Fibroblast of villous mesenchyme (primary cell): ENCODE measurements at regions not wholly inside any gene's neighbourhood (a gene's known extent, or its start where the extent isn't known, plus 50 kb on each side); places are given as distances from the start of the nearest gene placed in this dataset.

Source experiments
- DNase-seq: peaks from one replicate; pipeline ENCODE4 v3.0.0-alpha.2; 2010; ENCODE audit warnings: low read depth
- H3K4me3 ChIP-seq: 2 replicates; pipeline ENCODE4 v1.5.1; 2011; ENCODE audit warnings: low read depth, mild to moderate bottlenecking, low read length
- CTCF ChIP-seq: IDR thresholded peaks from 2 replicates; pipeline ENCODE4 v1.5.1; 2012; ENCODE audit warnings: low read depth, mild to moderate bottlenecking, low read length; ENCODE audit not compliant: insufficient read depth

DNA sequence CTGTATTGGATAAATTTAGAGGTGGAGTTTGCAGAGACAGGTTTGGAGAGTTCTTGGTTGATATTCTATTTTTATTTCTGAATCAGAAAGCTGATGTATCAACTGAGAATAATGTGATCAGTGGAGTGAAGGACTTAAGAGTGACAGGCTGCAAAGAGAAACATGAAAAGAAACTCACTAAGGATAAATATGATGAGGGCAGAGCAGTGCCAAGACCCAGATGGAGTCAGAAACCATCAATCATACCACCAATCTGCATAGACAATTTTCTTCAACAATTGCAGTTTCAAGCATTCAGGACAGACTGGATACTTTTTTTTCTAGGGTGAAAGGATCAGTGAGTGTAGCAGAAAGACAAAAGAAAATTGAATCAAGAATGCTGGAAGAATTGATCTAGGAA, 226.7 kb upstream of the NAV3 start:
- H3K4me3 ChIP-seq, result no peak overlapping the region
- no peak for DNase-seq
- TF ChIP-seq CTCF, result no peak

DNA sequence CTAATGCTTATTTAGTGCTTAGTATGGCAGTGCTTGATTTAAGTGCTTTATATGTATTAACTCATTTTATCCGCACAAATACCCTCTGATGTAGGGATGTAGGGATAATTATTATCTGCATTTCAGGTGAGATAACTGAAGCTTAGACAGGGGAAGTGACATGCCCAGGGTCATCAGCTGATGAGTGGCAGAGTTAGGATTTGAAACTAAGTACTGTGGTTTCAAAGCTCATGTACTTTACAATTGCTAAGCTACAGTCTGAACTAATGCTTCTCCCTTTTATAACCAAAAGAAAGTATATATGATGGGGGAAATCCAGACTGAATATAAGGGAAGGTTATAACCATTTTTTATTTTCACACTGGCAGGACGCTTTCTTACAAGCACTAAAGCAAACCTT, 229.6 kb upstream of the NAV3 start:
- H3K4me3 ChIP-seq, result no peak overlapping the region
- no peak for TF ChIP-seq CTCF
- no peak for DNase-seq

DNA sequence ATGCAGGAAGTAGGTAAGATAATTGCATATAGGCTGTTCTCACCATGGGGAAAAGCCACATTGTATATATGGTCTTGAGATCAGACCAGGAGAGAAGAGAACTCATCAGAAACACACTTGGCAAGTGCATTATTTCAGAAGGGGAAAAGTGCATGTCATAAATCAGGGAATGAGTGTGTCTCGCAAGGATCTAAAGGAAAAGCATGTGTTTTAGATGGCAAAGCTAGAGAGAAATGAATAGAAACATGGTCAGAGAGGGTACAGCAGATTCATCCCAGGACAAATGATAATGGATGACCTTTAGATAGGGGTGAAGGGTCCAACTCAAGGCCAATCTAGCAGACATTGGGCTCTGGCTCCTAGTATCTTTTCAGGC, 230.2 kb upstream of the NAV3 start:
- DNase-seq, result no peak
- no peak for TF ChIP-seq CTCF
- H3K4me3 ChIP-seq, result no peak overlapping the region

DNA sequence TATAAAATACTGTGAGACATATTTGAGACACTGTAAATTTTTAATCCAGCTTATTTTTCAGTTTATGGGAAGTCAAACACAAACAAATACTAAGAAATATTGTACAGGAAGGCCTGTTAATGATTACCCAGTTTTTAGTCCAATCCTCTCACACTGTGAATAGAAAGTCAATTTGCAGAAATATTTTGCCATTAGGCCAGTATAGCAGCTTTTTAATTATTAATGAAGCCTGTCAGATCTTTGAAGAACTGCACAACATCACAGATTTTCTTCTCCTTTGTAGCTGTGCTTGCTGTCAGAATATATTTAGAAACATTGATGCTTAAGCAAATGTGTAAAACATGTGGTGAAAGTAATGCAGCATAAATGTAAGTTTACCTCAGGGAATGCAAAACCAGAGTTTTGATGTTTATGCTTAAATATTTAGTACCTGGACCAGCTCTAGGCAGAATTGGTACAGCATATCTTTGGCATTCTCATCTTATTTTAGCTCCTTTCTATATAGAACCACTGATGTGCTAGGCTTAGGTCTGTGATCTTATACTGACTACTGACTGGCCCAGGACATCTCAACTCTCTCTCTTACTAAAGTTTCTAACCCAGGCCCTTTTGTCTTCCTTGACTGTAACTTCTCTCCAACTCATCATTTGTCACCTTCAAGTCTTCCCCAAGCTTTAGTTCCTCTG, 230.8 kb upstream of the NAV3 start:
- no peak for TF ChIP-seq CTCF
- H3K4me3 ChIP-seq, result no peak overlapping the region
- DNase-seq, result no peak

DNA sequence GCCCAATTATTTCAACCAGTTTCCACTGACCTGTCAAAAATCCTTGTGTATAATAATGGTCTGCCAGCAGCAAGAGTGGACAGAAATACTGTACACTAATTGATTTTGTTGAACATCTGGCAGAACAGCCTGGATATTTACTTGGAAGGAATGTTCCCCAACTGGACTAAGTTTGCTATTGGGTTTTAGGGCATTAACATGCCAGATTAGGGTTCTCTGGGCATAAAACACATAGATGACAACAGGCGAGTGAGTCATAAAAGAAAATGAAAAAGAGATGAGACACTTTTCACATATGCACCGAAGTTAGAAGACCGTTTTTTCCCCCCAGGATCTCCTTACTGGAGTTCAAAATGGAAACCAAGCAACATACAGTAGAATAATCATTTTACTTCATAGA, 236.3 kb upstream of the NAV3 start:
- DNase-seq, result no peak
- TF ChIP-seq CTCF, result no peak
- no peak overlapping the region for H3K4me3 ChIP-seq

DNA sequence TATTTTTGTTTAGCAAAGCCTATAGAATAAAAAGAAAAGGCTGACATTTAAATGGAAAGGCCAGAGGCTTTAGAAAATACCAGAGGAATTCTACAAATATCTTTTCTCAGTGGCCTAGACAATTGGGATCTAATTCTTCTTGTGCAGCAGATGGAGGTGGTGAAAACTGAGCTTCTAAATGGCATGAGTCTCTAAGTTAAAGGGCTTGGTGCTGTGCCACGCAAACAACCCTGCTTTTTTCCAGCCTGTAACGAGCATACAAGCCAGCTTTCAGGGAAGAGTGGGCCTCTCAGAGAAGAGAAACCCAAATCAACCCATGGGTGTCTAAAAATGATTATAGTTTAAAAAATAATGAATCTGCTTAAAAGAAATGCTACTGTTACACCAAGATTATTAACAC, 237.9 kb upstream of the NAV3 start:
- TF ChIP-seq CTCF, result no peak
- no peak overlapping the region for H3K4me3 ChIP-seq
- DNase-seq, result no peak
